IPS-20b (cell line): ENCODE measurements at regions not wholly inside any gene's neighbourhood (a gene's known extent, or its start where the extent isn't known, plus 50 kb on each side); places are given as distances from the start of the nearest gene placed in this dataset.
"Not testable (repeated sequence)": the region's sequence is repeated elsewhere in the genome, so short reads cannot be mapped to it uniquely, and the experiment has no call there.

Experiments
- H3K27ac ChIP-seq: one replicate; pipeline ENCODE4 v1.5.1; 2013; ENCODE audit warnings: low read length
- H3K27me3 ChIP-seq: 2 replicates; pipeline ENCODE4 v1.6.1; 2013; ENCODE audit warnings: mild to moderate bottlenecking, low read length, inconsistent platforms; ENCODE audit not compliant: insufficient read depth
- H3K36me3 ChIP-seq: 2 replicates; pipeline ENCODE4 v1.6.1; 2013; ENCODE audit warnings: low read depth, mild to moderate bottlenecking, inconsistent platforms, low read length, moderate library complexity; ENCODE audit not compliant: insufficient read depth
- H3K4me1 ChIP-seq: 2 replicates; pipeline ENCODE4 v1.6.1; 2013; ENCODE audit warnings: mild to moderate bottlenecking, control low read depth, inconsistent platforms, low read length, moderate library complexity; ENCODE audit not compliant: insufficient read depth
- H3K4me3 ChIP-seq: 2 replicates; pipeline ENCODE4 v1.5.1; 2013; ENCODE audit warnings: mild to moderate bottlenecking, low read length, inconsistent platforms
- H3K9ac ChIP-seq: 2 replicates; pipeline ENCODE4 v1.6.1; 2013; ENCODE audit warnings: low read depth, mild to moderate bottlenecking, inconsistent platforms, low read length, moderate library complexity
- H3K9me3 ChIP-seq: 2 replicates; pipeline ENCODE4 v1.6.1; 2013; ENCODE audit warnings: mild to moderate bottlenecking, low read depth, low read length, inconsistent platforms; ENCODE audit not compliant: insufficient read depth

GRCh38 chr1:217049721-217050120 is 326.5 kb upstream of the ESRRG start:
- no peak overlapping the region for H3K9ac ChIP-seq
- no peaks in the 10 kb centered on the region for H3K4me1 ChIP-seq
- H3K4me3 ChIP-seq = no peak overlapping the region
- H3K27me3 ChIP-seq = no peaks in the 10 kb centered on the region
- H3K36me3 ChIP-seq = no peaks in the 10 kb centered on the region
- no peak overlapping the region for H3K27ac ChIP-seq
- H3K9me3 ChIP-seq = no peaks in the 10 kb centered on the region

GRCh38 chr1:217049081-217049480 is 325.9 kb upstream of the ESRRG start:
- no peak overlapping the region for H3K27ac ChIP-seq
- H3K36me3 ChIP-seq = no peaks in the 10 kb centered on the region
- H3K9me3 ChIP-seq = no peaks in the 10 kb centered on the region
- no peaks in the 10 kb centered on the region for H3K27me3 ChIP-seq
- no peak overlapping the region for H3K9ac ChIP-seq
- no peaks in the 10 kb centered on the region for H3K4me1 ChIP-seq
- H3K4me3 ChIP-seq = no peak overlapping the region

- no peaks in the 10 kb centered on the region for H3K4me1 ChIP-seq
- H3K27ac ChIP-seq = no peak overlapping the region
- no peak overlapping the region for H3K4me3 ChIP-seq
- no peak overlapping the region for H3K9ac ChIP-seq
- H3K27me3 ChIP-seq = no peaks in the 10 kb centered on the region
- H3K36me3 ChIP-seq = no peaks in the 10 kb centered on the region
- no peaks in the 10 kb centered on the region for H3K9me3 ChIP-seq
Observed at GRCh38 chr1:217048104-217048707, 325.0 kb upstream of the ESRRG start.

GRCh38 chr1:217040711-217041455 is 317.7 kb upstream of the ESRRG start:
- Histone ChIP-seq H3K27ac (no peak overlapping the region), H3K36me3 (no peaks in the 10 kb centered on the region), H3K9ac (no peak overlapping the region), H3K9me3 (peaks cover 21% of the 10 kb centered on the region), H3K4me1 (no peaks in the 10 kb centered on the region), H3K27me3 (no peaks in the 10 kb centered on the region), H3K4me3 (no peak overlapping the region)

- Histone ChIP-seq H3K4me3 (no peak overlapping the region), H3K27ac (no peak overlapping the region), H3K27me3 (no peaks in the 10 kb centered on the region), H3K36me3 (no peaks in the 10 kb centered on the region), H3K4me1 (no peaks in the 10 kb centered on the region), H3K9ac (no peak overlapping the region), H3K9me3 (peaks cover 21% of the 10 kb centered on the region)
Observed at GRCh38 chr1:217039926-217040325, 316.7 kb upstream of the ESRRG start.

GRCh38 chr1:217039139-217039538 is 315.9 kb upstream of the ESRRG start:
- not testable (repeated sequence) for H3K27ac ChIP-seq, H3K4me1 ChIP-seq, H3K36me3 ChIP-seq, H3K4me3 ChIP-seq, H3K27me3 ChIP-seq, H3K9ac ChIP-seq
- H3K9me3 ChIP-seq = peaks cover 21% of the 10 kb centered on the region

- Histone ChIP-seq H3K36me3 (no peaks in the 10 kb centered on the region), H3K27me3 (no peaks in the 10 kb centered on the region), H3K9me3 (peaks cover 21% of the 10 kb centered on the region), H3K4me3 (no peak overlapping the region), H3K9ac (no peak overlapping the region), H3K27ac (no peak overlapping the region), H3K4me1 (no peaks in the 10 kb centered on the region)
Observed at GRCh38 chr1:217036757-217037156, 313.5 kb upstream of the ESRRG start.

- Histone ChIP-seq H3K9ac (no peak overlapping the region), H3K9me3 (no peaks in the 10 kb centered on the region; the same call in none of the 2 replicates), H3K27me3 (no peaks in the 10 kb centered on the region), H3K36me3 (no peaks in the 10 kb centered on the region), H3K4me3 (no peak overlapping the region), H3K4me1 (no peaks in the 10 kb centered on the region), H3K27ac (no peak overlapping the region)
Observed at GRCh38 chr1:217032715-217033367, 309.6 kb upstream of the ESRRG start.

GRCh38 chr1:217029281-217030157 is 306.3 kb upstream of the ESRRG start:
- H3K27me3 ChIP-seq = no peaks in the 10 kb centered on the region
- H3K27ac ChIP-seq = no peak overlapping the region
- no peak overlapping the region for H3K4me3 ChIP-seq
- no peaks in the 10 kb centered on the region for H3K36me3 ChIP-seq
- no peaks in the 10 kb centered on the region; the same call in 1 of the 2 replicates for H3K9me3 ChIP-seq
- no peaks in the 10 kb centered on the region for H3K4me1 ChIP-seq
- no peak overlapping the region for H3K9ac ChIP-seq

- no peaks in the 10 kb centered on the region for H3K4me1 ChIP-seq
- H3K9ac ChIP-seq = no peak overlapping the region
- H3K4me3 ChIP-seq = no peak overlapping the region
- H3K27me3 ChIP-seq = no peaks in the 10 kb centered on the region
- no peak overlapping the region for H3K27ac ChIP-seq
- no peaks in the 10 kb centered on the region for H3K36me3 ChIP-seq
- H3K9me3 ChIP-seq = no peaks in the 10 kb centered on the region; the same call in 1 of the 2 replicates
Observed at GRCh38 chr1:217027403-217028080, 304.3 kb upstream of the ESRRG start.

GRCh38 chr1:217026531-217026930 is 303.3 kb upstream of the ESRRG start:
- H3K4me1 ChIP-seq = no peaks in the 10 kb centered on the region
- H3K36me3 ChIP-seq = no peaks in the 10 kb centered on the region
- no peaks in the 10 kb centered on the region for H3K27me3 ChIP-seq
- H3K9me3 ChIP-seq = no peaks in the 10 kb centered on the region; the same call in 1 of the 2 replicates
- H3K27ac ChIP-seq = no peak overlapping the region
- no peak overlapping the region for H3K9ac ChIP-seq
- no peak overlapping the region for H3K4me3 ChIP-seq
